Suppressor macrophage (primary cell): ENCODE measurements at regions not wholly inside any gene's neighbourhood (a gene's known extent, or its start where the extent isn't known, plus 50 kb on each side); places are given as distances from the start of the nearest gene placed in this dataset.
A peak's percentile ranks its signal among the peaks of the same experiment; 100 is the strongest.

Source experiments
- DNase-seq, 4 experiments: peaks; one replicate each; pipeline ENCODE4 v3.0.0-alpha.2; 2020 to 2022

DNA sequence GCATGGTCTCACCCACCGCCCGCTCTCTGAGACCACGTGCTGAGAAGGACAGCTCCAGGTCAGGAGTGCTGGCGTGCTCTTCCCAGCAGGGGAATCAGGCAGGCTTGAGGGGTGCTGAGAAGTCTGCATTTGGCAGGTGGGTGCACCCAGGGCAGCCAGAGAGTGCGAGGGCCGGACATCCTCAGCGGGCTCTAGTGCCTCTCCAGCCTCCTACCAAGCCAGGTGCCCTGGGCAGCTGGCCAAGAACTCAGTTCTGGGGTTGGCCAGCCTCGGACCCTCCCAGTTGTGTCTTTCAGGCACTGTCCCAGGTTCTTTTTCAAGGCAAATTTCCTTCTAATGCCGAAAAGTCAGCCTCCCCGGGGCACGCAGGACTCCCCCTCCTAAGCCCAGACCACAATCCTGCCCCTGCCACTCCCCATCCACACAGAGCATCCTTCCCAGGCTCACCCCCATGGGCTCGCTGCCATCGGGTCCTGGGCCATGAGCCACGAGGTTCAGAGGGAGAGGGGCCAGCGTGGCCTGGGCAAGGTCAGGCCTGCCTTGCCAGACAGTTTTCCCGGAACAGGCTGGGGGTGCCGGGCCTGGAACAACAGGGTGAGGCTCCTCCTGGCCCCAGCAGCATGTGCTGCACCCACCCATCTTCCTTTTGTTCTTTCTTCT lies 52.2 kb upstream of the GPC1 start:
- no peak for DNase-seq

- no peak for DNase-seq
Measured at GRCh38 chr2:240383871-240384700, 51.4 kb upstream of the GPC1 start.

DNA sequence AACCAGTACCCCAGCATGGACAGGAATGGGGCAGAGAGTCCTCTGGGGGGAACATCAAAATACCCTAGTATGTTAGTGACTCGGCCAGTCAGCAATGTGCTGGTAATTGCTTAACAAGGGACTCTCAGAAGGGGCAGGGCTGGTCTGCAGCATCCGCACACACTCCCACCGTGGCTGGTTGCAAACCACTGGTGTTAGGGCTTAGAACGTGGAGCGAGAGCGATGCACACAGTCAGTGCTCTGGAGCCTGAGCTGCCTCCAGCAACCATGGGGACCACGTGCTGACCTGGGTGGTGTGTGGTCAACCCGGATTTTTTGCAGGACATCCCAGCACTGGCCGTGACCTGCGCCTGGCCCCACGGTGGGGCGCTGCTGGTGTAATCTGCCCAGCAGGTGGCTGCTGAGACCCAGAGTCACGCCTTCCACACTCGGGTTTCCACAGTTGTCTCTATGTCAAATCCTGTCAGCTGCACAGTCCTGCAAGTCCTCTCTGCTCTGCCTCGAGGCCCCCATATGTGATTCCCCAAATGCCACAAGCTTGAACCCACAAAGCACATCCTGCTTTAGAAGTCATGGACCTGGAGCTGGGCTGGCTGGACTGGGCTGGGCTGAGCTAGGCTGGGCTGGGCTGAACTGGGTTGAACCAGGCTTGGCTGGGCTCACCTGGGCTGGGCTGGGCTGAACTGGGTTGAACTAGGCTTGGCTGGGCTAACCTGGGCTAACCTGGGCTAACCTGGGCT lies 50.6 kb upstream of the GPC1 start:
- no peak for DNase-seq

- DNase-seq, result peak in 2 of 4 experiments; percentile 2 to 8
Measured at GRCh38 chr2:240385451-240386161, 49.9 kb upstream of the GPC1 start.
